ENCODE measurements at regions not wholly inside any gene's neighbourhood (a gene's known extent, or its start where the extent isn't known, plus 50 kb on each side); places are given as distances from the start of the nearest gene placed in this dataset.

DNA sequence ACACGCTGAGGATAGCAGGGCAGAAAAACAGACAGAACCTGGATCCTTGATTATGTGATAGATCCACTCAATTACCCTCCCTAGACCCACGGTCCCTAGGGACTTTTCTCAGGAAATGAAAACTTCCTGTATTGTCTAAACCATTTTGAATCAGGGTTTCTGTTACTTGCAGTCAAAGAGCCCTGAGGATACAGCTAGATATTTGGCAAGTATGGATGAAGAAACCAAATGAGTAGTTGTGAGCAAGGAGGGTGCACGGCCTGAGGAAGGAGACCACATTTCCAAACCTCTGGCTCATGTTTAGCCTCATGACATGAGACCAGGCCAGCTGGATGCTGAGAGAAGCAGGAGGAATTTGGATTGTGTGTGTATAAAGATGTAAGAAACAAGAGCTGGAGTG lies 91.6 kb downstream of the MRPL14 start:
- Histone ChIP-seq H3K9ac (ENCODE audit: low read depth, low read length) (no peak overlapping the region), H3K4me3 (ENCODE audit: low read length) (no peak overlapping the region), H3K27ac (ENCODE audit: low read depth, low read length) (no peak overlapping the region), H3K27me3 (ENCODE audit: insufficient read depth, low read length) (no peaks in the 10 kb centered on the region), H3K4me1 (ENCODE audit: insufficient read depth, low read length) (0 out of 2 replicates have a peak, but pooled peaks cover 3% of the 10 kb centered on the region), H3K36me3 (ENCODE audit: insufficient read depth, low read length) (no peaks in the 10 kb centered on the region), H3K9me3 (ENCODE audit: insufficient read depth, low read depth, low read length) (no peaks in the 10 kb centered on the region)
- WGBS, result 89% methylated on average over 3 of the region's 3 CpGs

DNA sequence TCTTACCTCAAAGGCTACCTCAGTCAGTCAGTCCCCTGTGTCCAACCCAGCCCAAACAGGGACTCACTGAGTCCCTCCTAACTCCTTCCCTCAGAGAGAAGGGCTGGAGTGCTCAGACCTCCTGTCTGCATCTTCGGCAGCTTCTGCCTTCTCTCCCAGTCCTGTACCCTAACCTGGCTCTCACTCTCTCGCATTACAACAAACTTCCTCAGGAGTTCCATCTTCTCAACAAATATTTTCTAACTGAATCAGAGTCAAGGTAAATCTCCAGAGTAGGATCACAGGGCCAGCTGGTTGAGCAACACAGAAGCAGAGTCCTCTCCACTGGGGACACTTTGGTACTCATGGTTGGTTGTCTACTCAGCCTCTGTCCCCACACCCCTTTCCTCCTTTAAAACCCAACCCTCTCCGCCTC lies 92.3 kb downstream of the MRPL14 start:
- no peak overlapping the region for H3K9ac ChIP-seq (ENCODE audit: low read depth, low read length)
- no peak overlapping the region for H3K4me3 ChIP-seq (ENCODE audit: low read length)
- H3K36me3 ChIP-seq (ENCODE audit: insufficient read depth, low read length), result no peaks in the 10 kb centered on the region
- H3K9me3 ChIP-seq (ENCODE audit: insufficient read depth, low read depth, low read length), result no peaks in the 10 kb centered on the region
- 92% methylated on average over 3 of the region's 3 CpGs for WGBS
- no peak overlapping the region for H3K27ac ChIP-seq (ENCODE audit: low read depth, low read length)
- H3K27me3 ChIP-seq (ENCODE audit: insufficient read depth, low read length), result no peaks in the 10 kb centered on the region
- 0 out of 2 replicates have a peak, but pooled peaks cover 3% of the 10 kb centered on the region for H3K4me1 ChIP-seq (ENCODE audit: insufficient read depth, low read length)

DNA sequence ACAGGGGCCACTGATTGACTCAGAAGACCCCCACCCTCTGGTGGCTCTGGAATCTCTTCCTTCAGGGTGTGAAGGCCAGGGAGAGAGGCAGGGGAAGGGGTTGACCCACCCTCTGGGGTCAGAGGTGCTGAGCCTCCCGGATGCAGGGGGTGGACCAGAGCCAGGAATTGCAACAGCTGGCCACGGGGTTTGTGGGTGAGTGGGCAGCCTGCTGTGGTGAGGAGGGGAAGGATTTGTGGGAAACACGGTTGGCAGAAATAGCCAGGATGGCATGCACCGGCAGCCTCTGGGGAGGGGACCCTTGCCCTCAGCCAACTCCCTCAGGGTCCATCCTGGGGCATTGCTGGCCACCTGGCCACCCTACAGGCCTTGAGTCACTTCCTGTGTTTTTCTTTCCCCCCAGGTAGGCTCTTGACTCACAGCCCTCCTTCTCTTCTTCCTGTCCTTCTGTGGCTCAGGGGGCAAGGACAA lies 92.8 kb downstream of the MRPL14 start:
- H3K36me3 ChIP-seq (ENCODE audit: insufficient read depth, low read length), result no peaks in the 10 kb centered on the region
- no peak overlapping the region for H3K4me3 ChIP-seq (ENCODE audit: low read length)
- no peaks in the 10 kb centered on the region for H3K9me3 ChIP-seq (ENCODE audit: insufficient read depth, low read depth, low read length)
- H3K27ac ChIP-seq (ENCODE audit: low read depth, low read length), result no peak overlapping the region
- no peaks in the 10 kb centered on the region for H3K27me3 ChIP-seq (ENCODE audit: insufficient read depth, low read length)
- H3K4me1 ChIP-seq (ENCODE audit: insufficient read depth, low read length), result 0 out of 2 replicates have a peak, but pooled peaks cover 3% of the 10 kb centered on the region
- 62% methylated on average over 4 of the region's 4 CpGs for WGBS
- H3K9ac ChIP-seq (ENCODE audit: low read depth, low read length), result no peak overlapping the region

DNA sequence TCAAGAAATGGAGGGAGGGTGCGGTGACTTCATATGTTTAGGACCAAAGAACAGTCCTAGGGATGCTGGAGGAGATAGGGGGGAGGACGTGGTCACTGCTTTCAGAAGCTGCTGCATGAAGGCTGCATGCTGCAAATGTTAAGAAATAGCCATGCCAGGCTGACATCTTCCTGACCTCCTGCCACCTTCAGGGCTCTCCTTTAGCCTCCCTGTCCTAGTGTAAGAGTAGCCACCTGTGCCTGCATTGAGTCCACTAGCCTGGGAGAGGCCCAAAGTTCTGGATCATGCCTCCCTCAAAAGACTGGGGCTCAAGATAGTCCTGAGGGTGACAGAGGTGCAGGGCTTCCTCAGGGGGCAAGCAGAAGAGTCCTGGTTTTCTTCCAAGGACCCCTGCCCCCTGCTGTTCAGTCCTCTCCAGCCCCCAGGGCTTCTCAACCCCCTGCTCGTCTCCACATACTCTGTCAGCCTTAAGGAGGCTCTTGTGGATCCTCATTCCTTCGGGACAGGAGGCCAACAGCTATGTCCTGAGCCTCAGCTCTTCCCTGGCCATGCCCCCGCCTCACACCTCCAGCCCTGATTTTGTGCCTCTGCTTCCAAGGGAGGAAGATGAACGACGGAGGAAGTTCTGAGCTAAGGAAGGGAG lies 96.3 kb downstream of the MRPL14 start:
- 89% methylated on average over 7 of the region's 7 CpGs for WGBS
- no peaks in the 10 kb centered on the region for H3K36me3 ChIP-seq (ENCODE audit: insufficient read depth, low read length)
- H3K27me3 ChIP-seq (ENCODE audit: insufficient read depth, low read length), result no peaks in the 10 kb centered on the region
- no peaks in the 10 kb centered on the region for H3K9me3 ChIP-seq (ENCODE audit: insufficient read depth, low read depth, low read length)
- no peak overlapping the region for H3K27ac ChIP-seq (ENCODE audit: low read depth, low read length)
- 0 out of 2 replicates have a peak, but pooled peaks cover 3% of the 10 kb centered on the region for H3K4me1 ChIP-seq (ENCODE audit: insufficient read depth, low read length)
- H3K9ac ChIP-seq (ENCODE audit: low read depth, low read length), result no peak overlapping the region
- H3K4me3 ChIP-seq (ENCODE audit: low read length), result no peak overlapping the region

DNA sequence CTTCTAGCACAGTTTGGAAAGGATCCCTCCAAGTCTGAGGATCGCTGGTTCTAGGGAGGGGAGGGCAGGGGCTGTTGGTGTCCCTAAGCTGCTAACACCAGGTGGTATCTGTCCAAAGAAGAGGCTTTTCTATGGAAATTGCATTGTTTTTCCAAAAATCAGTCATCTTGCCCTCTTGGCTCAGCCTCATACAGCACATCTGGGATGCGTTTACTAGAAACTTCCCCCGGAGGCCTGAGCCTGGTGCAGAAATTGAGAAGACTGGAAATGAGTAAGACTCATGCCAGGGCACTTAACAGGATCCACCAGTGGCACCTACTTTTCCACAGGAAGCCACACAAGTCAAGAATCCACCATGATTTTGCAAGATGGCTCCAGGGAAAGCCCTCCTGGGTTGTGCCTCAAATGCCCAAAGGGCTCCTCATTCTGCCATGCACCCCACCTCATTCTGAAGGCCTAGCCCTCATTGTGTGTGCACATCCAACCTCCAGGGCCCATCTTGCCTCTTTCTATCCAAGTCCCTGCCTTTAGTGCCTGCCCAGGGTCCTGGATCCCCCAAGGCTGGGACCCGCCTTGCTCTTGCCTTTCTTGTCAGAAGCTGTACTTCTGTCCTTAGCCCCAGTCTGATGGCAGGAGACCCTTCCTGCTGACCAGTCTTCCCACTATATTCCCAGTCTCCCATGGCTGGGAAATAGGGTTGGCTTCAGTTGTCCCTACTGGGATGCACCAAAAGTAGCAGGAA lies 97.6 kb downstream of the MRPL14 start:
- Histone ChIP-seq H3K9ac (ENCODE audit: low read depth, low read length) (no peak overlapping the region), H3K27me3 (ENCODE audit: insufficient read depth, low read length) (no peaks in the 10 kb centered on the region), H3K27ac (ENCODE audit: low read depth, low read length) (no peak overlapping the region), H3K4me3 (ENCODE audit: low read length) (no peak overlapping the region), H3K4me1 (ENCODE audit: insufficient read depth, low read length) (no peaks in the 10 kb centered on the region), H3K36me3 (ENCODE audit: insufficient read depth, low read length) (no peaks in the 10 kb centered on the region), H3K9me3 (ENCODE audit: insufficient read depth, low read depth, low read length) (no peaks in the 10 kb centered on the region)
- 94% methylated on average over 4 of the region's 4 CpGs for WGBS

DNA sequence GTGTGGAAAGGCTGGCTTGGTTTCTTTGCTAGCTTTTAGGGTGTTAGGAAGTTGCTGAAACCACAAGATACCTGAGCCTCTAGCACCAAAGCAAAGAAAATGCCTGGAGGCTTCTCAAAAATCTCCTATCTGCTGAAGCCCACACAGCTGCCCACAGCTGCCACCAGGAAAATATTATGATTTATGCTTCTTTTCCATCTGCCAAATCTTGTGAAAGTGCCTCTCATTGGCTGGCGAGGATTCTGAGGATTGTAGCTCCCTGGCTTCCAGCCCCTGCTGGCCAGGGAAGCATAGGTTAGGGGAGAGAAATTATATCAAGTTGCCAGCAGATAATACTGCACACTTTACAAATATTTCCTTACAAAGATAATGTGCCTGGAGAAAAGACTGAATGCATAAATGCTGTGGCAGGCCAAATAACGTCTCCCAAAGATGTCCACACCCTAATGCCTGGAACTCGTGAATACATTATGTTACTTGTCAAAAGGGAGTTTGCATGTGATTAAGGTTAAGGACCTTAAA lies 98.4 kb downstream of the MRPL14 start:
- Histone ChIP-seq H3K9ac (ENCODE audit: low read depth, low read length) (no peak overlapping the region), H3K9me3 (ENCODE audit: insufficient read depth, low read depth, low read length) (no peaks in the 10 kb centered on the region), H3K27ac (ENCODE audit: low read depth, low read length) (no peak overlapping the region), H3K4me1 (ENCODE audit: insufficient read depth, low read length) (no peaks in the 10 kb centered on the region), H3K27me3 (ENCODE audit: insufficient read depth, low read length) (no peaks in the 10 kb centered on the region), H3K36me3 (ENCODE audit: insufficient read depth, low read length) (no peaks in the 10 kb centered on the region), H3K4me3 (ENCODE audit: low read length) (no peak overlapping the region)
- 81% methylated on average over 3 of the region's 3 CpGs for WGBS

DNA sequence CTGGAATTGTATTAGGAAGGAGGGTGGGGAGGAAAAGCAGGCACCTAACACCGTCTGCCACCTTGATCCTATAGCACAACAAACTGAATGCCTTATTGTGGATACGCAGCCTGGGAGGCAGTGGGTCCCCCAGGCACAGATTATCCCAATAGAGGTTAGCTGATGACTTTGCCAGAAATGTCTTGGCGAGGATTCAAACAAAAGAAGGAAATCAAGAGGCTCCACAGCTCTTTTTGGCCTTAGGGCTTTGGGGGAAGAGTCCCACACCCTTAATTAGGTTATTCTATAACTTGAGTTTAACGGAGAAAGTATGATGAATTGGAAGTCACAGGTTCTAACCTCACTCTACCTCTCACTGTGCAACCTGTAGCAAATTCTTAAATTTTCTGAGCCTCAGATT lies 102.0 kb downstream of the MRPL14 start:
- Histone ChIP-seq H3K9ac (ENCODE audit: low read depth, low read length) (no peak overlapping the region), H3K27ac (ENCODE audit: low read depth, low read length) (no peak overlapping the region), H3K36me3 (ENCODE audit: insufficient read depth, low read length) (no peaks in the 10 kb centered on the region)

DNA sequence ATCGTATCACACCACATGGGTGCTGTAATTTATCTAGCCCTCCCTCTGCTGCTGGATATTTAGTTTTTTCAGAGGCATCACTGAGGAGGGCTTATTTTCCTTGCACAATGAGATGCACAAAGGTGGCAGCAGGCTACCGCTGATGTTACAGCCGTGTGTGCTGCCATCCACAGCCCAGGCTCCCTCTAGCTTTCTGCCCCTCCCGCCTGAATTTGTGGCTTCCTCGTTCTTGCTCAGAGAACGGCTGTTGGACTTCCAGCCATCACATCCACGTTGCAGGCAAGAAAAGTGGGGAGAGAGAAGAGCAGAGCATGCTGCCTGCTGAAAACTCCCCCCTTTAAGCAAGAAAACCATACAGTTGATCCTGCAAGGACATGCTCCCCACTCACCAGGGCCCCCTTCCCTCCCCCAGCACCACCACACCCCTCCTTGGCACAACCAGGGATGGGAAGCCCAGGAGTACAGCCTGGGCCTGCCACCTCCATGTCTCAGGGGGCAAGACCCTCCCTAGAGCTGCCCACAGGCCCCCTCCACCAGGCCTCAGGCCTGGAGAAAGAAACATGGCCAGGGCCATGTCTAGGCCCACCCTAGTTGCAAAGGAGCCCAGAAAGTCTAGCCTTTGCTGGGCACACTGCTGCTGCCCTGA lies 102.6 kb downstream of the MRPL14 start:
- Histone ChIP-seq H3K4me3 (ENCODE audit: low read length) (no peak overlapping the region), H3K36me3 (ENCODE audit: insufficient read depth, low read length) (no peaks in the 10 kb centered on the region), H3K27ac (ENCODE audit: low read depth, low read length) (no peak overlapping the region), H3K27me3 (ENCODE audit: insufficient read depth, low read length) (no peaks in the 10 kb centered on the region), H3K4me1 (ENCODE audit: insufficient read depth, low read length) (no peaks in the 10 kb centered on the region), H3K9me3 (ENCODE audit: insufficient read depth, low read depth, low read length) (no peaks in the 10 kb centered on the region), H3K9ac (ENCODE audit: low read depth, low read length) (no peak overlapping the region)
- WGBS, result 82% methylated on average over 7 of the region's 7 CpGs

More for the DNA sequence above, 102.0 kb downstream of the MRPL14 start:
- H3K4me1 ChIP-seq (ENCODE audit: insufficient read depth, low read length), result no peaks in the 10 kb centered on the region
- no peaks in the 10 kb centered on the region for H3K27me3 ChIP-seq (ENCODE audit: insufficient read depth, low read length)
- H3K4me3 ChIP-seq (ENCODE audit: low read length), result no peak overlapping the region
- no peaks in the 10 kb centered on the region for H3K9me3 ChIP-seq (ENCODE audit: insufficient read depth, low read depth, low read length)
- WGBS, result 82% methylated on average over 3 of the region's 4 CpGs

DNA sequence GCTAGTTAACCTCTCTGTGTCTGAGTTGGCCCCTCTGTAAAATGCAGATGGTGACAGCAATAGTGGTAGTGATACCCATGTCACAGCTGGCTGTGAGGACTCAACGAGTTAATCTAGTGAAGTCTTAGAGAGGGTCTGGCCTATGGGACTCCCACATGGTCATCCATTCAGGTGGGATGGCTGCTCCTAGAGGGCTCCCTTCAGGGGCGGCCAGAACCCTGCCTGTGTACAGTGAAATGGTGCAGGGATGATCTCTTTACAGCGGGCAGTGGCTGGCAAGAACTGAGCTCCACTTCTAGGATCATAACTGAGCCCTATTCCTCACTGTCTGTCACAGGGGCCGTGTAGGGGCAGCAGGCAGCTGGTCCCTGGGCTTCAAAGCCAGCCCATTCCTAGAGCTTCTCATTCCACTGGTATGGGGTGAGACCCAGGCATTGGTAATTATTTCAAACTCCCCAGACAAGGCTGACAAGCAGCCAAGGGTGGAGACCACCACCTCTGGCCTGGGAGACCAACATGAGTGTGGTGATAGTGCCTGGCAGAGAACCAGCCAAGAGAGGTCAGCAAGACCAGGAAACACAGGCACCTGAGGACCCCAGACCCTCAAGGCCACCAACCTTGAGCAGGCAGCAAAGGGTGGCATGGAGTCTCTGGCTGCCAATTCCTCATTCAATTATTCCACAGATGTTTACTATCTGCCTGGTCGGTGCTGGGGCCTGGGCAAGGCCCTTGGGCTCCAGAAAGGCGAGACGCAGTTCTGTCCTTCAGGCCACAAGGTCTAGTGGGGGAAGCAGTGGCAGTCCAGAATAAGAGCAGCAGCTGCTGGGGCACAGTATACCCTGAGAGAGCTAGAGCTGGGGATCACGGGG lies 103.4 kb downstream of the MRPL14 start:
- no peak overlapping the region for H3K4me3 ChIP-seq (ENCODE audit: low read length)
- H3K27me3 ChIP-seq (ENCODE audit: insufficient read depth, low read length), result no peaks in the 10 kb centered on the region
- 95% methylated on average over 8 of the region's 8 CpGs for WGBS
- H3K9ac ChIP-seq (ENCODE audit: low read depth, low read length), result no peak overlapping the region
- no peak overlapping the region for H3K27ac ChIP-seq (ENCODE audit: low read depth, low read length)
- H3K4me1 ChIP-seq (ENCODE audit: insufficient read depth, low read length), result no peaks in the 10 kb centered on the region
- H3K9me3 ChIP-seq (ENCODE audit: insufficient read depth, low read depth, low read length), result no peaks in the 10 kb centered on the region
- H3K36me3 ChIP-seq (ENCODE audit: insufficient read depth, low read length), result no peaks in the 10 kb centered on the region

DNA sequence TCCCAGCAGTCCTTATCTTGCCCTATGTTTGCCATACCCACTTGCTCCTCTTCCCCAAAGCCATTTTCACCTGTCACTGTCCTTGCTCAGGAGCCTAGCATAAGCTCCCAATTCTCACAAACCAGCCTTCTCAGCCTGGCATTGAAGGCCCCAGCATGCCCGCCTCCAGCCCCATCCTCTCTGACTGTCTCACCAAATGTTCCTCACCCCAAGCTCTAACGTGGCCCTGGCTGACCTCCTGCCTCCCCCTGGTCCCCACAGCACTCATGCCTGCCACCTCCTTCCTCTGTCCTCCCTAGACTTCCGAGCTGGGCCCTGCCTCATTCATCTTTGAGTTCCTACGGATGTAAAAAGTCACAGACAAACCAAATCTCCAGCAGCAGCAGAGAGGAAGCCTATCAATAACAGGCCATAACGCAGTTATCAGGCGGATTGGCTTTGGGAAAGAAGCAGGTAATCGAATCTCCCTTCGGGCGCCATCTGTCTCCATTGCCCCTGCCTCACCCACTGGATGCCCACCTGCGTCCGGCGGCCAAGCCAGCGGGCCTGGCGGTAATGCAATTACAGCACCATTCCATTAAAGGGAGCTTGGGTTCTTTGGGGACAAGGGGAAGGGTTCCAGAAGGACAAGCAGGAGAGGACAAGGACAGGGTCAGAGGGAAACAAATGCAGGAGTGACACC lies 104.4 kb downstream of the MRPL14 start:
- WGBS, result 91% methylated on average over 14 of the region's 14 CpGs
- H3K4me1 ChIP-seq (ENCODE audit: insufficient read depth, low read length), result no peaks in the 10 kb centered on the region
- 0 out of 2 replicates have a peak overlapping the region, but pooled peaks have one; percentile 16 for H3K9ac ChIP-seq (ENCODE audit: low read depth, low read length)
- no peaks in the 10 kb centered on the region for H3K36me3 ChIP-seq (ENCODE audit: insufficient read depth, low read length)
- H3K27me3 ChIP-seq (ENCODE audit: insufficient read depth, low read length), result no peaks in the 10 kb centered on the region
- no peaks in the 10 kb centered on the region for H3K9me3 ChIP-seq (ENCODE audit: insufficient read depth, low read depth, low read length)
- no peak overlapping the region for H3K4me3 ChIP-seq (ENCODE audit: low read length)
- H3K27ac ChIP-seq (ENCODE audit: low read depth, low read length), result no peak overlapping the region
